Osteoblast (primary cell): ENCODE measurements at regions not wholly inside any gene's neighbourhood (a gene's known extent, or its start where the extent isn't known, plus 50 kb on each side); places are given as distances from the start of the nearest gene placed in this dataset.

Experiments used
- DNase-seq: peaks from one replicate; pipeline ENCODE4 v3.0.0; 2011; ENCODE audit warnings: low spot score, mixed read lengths; ENCODE audit not compliant: insufficient read length; ENCODE audit errors: missing footprints
- H2AFZ ChIP-seq: 2 replicates; pipeline ENCODE4 v1.6.0; 2011; ENCODE audit warnings: mild to moderate bottlenecking, low read length
- H3K27ac ChIP-seq: 2 replicates; pipeline ENCODE4 v1.5.1; 2011; ENCODE audit warnings: mild to moderate bottlenecking, low read depth, low read length, moderate library complexity
- H3K27me3 ChIP-seq: 2 replicates; pipeline ENCODE4 v1.6.0; 2012; ENCODE audit warnings: mild to moderate bottlenecking, control low read depth, inconsistent platforms, low read length, moderate library complexity; ENCODE audit not compliant: insufficient read depth
- H3K36me3 ChIP-seq: 2 replicates; pipeline ENCODE4 v1.5.1; 2011; ENCODE audit warnings: mild to moderate bottlenecking, low read length, control low read depth, moderate library complexity; ENCODE audit not compliant: insufficient read depth
- H3K4me1 ChIP-seq: 2 replicates; pipeline ENCODE4 v1.5.1; 2011; ENCODE audit warnings: mild to moderate bottlenecking, low read length, control low read depth, moderate library complexity; ENCODE audit not compliant: insufficient read depth
- H3K4me2 ChIP-seq: 2 replicates; pipeline ENCODE4 v1.6.0; 2011; ENCODE audit warnings: mild to moderate bottlenecking, low read length; ENCODE audit not compliant: insufficient read depth
- H3K4me3 ChIP-seq: fragments of 200-600 bp; sonication (generic); 3 replicates; pipeline ENCODE4 v1.5.1; 2012; ENCODE audit warnings: mild to moderate bottlenecking, low read length, inconsistent platforms; ENCODE audit not compliant: insufficient read depth
- H3K79me2 ChIP-seq: 2 replicates; pipeline ENCODE4 v1.6.0; 2012; ENCODE audit warnings: mild to moderate bottlenecking, low read length, control low read depth, inconsistent platforms; ENCODE audit not compliant: insufficient read depth
- H3K9me3 ChIP-seq: 2 replicates; pipeline ENCODE4 v1.5.1; 2011; ENCODE audit warnings: low read depth, low read length, control low read depth
- H4K20me1 ChIP-seq: 2 replicates; pipeline ENCODE4 v1.6.0; 2012; ENCODE audit warnings: mild to moderate bottlenecking, low read length, control low read depth; ENCODE audit not compliant: insufficient read depth
- TF ChIP-seq, protein P1 (sequence below): IDR thresholded peaks from 2 replicates; pipeline ENCODE4 v1.5.1; 2011; ENCODE audit warnings: mild to moderate bottlenecking, low read depth, low read length, moderate library complexity; ENCODE audit errors: extremely low read depth

DNA sequence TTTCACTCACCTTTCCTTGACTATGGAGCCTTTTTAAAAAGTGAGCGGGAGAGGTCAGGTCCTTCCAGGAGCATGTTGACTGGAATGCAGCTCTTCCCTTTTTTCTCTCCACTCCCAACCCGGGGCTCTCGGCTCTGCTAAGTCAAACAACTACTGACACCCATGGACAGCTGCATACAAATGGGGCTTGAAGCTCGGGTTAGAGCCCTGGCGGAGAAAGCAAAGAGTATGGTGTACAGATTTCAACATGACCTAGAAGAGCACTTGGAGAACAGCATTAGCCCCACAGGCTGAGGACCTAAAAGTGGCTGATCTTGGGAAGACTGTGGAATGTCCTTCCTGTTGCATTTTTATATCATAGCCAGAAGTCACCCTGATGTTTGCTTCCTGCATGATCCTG lies 162.0 kb upstream of the STMND1 start:
- TF ChIP-seq, protein P1, sequence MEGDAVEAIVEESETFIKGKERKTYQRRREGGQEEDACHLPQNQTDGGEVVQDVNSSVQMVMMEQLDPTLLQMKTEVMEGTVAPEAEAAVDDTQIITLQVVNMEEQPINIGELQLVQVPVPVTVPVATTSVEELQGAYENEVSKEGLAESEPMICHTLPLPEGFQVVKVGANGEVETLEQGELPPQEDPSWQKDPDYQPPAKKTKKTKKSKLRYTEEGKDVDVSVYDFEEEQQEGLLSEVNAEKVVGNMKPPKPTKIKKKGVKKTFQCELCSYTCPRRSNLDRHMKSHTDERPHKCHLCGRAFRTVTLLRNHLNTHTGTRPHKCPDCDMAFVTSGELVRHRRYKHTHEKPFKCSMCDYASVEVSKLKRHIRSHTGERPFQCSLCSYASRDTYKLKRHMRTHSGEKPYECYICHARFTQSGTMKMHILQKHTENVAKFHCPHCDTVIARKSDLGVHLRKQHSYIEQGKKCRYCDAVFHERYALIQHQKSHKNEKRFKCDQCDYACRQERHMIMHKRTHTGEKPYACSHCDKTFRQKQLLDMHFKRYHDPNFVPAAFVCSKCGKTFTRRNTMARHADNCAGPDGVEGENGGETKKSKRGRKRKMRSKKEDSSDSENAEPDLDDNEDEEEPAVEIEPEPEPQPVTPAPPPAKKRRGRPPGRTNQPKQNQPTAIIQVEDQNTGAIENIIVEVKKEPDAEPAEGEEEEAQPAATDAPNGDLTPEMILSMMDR = no peak
- Histone ChIP-seq H3K4me2 (no peak overlapping the region), H3K79me2 (no peaks in the 10 kb centered on the region), H3K27ac (no peak overlapping the region), H3K9me3 (no peaks in the 10 kb centered on the region), H4K20me1 (no peaks in the 10 kb centered on the region), H3K4me1 (no peaks in the 10 kb centered on the region), H3K4me3 (no peak overlapping the region), H2AFZ (no peak overlapping the region), H3K36me3 (no peaks in the 10 kb centered on the region), H3K27me3 (peaks cover 19% of the 10 kb centered on the region)
- no peak for DNase-seq

DNA sequence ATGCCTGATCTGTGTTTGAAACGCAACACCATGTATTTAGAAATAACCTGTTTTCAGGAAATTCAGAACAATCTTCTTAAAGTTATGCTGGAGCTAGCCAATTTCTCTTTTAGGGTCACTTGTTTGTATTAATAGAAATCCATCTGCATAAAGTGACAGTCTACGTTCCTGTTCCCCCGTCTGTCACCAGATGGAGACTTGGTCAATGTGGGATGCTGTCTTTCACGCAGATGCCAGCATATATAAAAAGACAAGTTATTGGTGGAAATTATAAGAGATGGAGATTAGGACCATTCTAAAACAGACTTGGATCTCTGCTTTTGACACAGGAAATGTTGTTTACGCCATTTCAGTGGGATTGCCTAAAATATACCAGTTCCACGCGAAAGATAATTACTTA lies 162.5 kb upstream of the STMND1 start:
- Histone ChIP-seq H3K36me3 (no peaks in the 10 kb centered on the region), H2AFZ (no peak overlapping the region), H3K9me3 (no peaks in the 10 kb centered on the region), H3K27ac (no peak overlapping the region), H3K4me3 (no peak overlapping the region), H3K79me2 (no peaks in the 10 kb centered on the region), H3K4me2 (no peak overlapping the region), H3K27me3 (peaks cover 22% of the 10 kb centered on the region), H3K4me1 (no peaks in the 10 kb centered on the region), H4K20me1 (no peaks in the 10 kb centered on the region)
- no peak for DNase-seq
- TF ChIP-seq, protein P1 = no peak

DNA sequence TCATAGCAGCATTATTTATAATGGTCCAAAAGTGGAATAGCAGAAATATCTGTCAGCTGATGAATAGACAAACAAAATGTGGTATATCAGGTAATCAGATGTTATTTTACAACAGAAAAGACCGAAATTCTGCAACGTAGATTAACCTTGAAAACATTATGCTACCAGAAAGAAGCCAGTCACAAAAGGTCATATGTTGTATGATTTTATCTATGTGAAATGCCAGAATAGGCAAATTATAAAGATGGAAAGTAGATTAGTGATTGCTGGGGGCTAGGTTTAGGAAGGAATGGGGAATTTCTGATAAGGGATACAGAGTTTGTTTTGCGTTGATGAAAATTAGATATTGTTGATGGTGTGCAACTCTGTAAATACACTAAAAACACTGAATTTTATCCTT lies 165.0 kb upstream of the STMND1 start:
- Histone ChIP-seq H4K20me1 (no peaks in the 10 kb centered on the region), H3K9me3 (no peaks in the 10 kb centered on the region), H2AFZ (no peak overlapping the region), H3K27ac (no peak overlapping the region), H3K27me3 (peaks cover 32% of the 10 kb centered on the region), H3K36me3 (no peaks in the 10 kb centered on the region), H3K4me3 (no peak overlapping the region), H3K79me2 (no peaks in the 10 kb centered on the region), H3K4me1 (no peaks in the 10 kb centered on the region), H3K4me2 (no peak overlapping the region)
- DNase-seq = no peak
- TF ChIP-seq, protein P1 = no peak

DNA sequence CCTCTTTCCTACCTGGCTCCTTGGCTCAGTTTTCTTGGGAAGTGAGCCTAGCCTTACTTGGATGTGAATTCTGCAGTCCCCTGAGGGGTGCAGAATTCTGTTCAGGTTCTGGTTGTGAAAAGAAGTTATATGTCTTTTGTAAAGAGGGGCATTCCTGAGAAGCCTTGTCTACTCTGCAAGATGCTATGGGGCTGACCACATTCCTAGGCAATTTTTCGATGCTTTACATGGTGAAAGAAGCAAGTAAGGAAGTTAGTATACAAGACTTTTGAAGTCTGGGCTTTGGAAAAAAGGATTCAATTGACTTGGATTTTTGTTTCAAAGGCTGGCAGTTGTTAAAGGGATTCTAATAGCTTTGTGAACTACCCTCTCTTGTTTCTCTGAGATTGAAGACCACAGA lies 167.9 kb upstream of the STMND1 start:
- H3K4me1 ChIP-seq = peaks cover 2% of the 10 kb centered on the region
- no peak overlapping the region for H2AFZ ChIP-seq
- no peak overlapping the region for H3K4me2 ChIP-seq
- no peaks in the 10 kb centered on the region for H3K79me2 ChIP-seq
- TF ChIP-seq, protein P1 = no peak
- peaks cover 18% of the 10 kb centered on the region for H3K27me3 ChIP-seq
- no peak overlapping the region for H3K4me3 ChIP-seq
- H3K36me3 ChIP-seq = no peaks in the 10 kb centered on the region
- H4K20me1 ChIP-seq = no peaks in the 10 kb centered on the region
- no peak overlapping the region for H3K27ac ChIP-seq
- H3K9me3 ChIP-seq = no peaks in the 10 kb centered on the region
- no peak for DNase-seq
